ENCODE measurements at regions not wholly inside any gene's neighbourhood (a gene's known extent, or its start where the extent isn't known, plus 50 kb on each side); places are given as distances from the start of the nearest gene placed in this dataset.

GRCh38 chr16:6155271-6155670, 1057.7 kb upstream of the EEF2KMT start:
- H3F3A ChIP-seq (ENCODE audit: low read length, unreplicated experiment): no peaks in the 10 kb centered on the region
- H3K27ac ChIP-seq (ENCODE audit: low read length): no peak overlapping the region
- DNase-seq (no peak), ATAC-seq (no peak)
- no peaks in the 10 kb centered on the region for H3K27me3 ChIP-seq (ENCODE audit: low read length)
- no peaks in the 10 kb centered on the region for H3K9me2 ChIP-seq (replicated peaks; ENCODE audit: low read length)
- BruUV-seq (replicated peaks): no TSS peak
- POLR2A ChIA-PET (ENCODE audit: unreplicated experiment): no interaction called here
- intact Hi-C loops (cut with micrococcal nuclease): no loop called here
- H3K9ac ChIP-seq (ENCODE audit: low read length): no peak overlapping the region
- H3K79me2 ChIP-seq (ENCODE audit: low read length): no peaks in the 10 kb centered on the region
- H3K4me3 ChIP-seq (ENCODE audit: low read length): no peak overlapping the region
- H4K20me1 ChIP-seq (ENCODE audit: low read length): no peaks in the 10 kb centered on the region
- H2AFZ ChIP-seq (ENCODE audit: low read length): no peak overlapping the region
- no peaks in the 10 kb centered on the region for H3K9me3 ChIP-seq (ENCODE audit: low read length)
- no peak overlapping the region for H3K4me2 ChIP-seq (ENCODE audit: low read length)
- H3K4me1 ChIP-seq (ENCODE audit: insufficient read depth, low read length): no peaks in the 10 kb centered on the region
- TF ChIP-seq CTCF (conservative IDR thresholded peaks at IDR 0.05; ENCODE audit: low read depth, low read length) (no peak), EZH2 (IDR thresholded peaks at IDR 0.05; ENCODE audit: low read length, unreplicated experiment) (no peak), EZH2phosphoT487 (IDR thresholded peaks at IDR 0.05; ENCODE audit: borderline replicate concordance, low read length) (no peak)
- CTCF ChIA-PET: no interaction called here
- no peaks in the 10 kb centered on the region for H3K36me3 ChIP-seq (ENCODE audit: low read depth, low read length)

- Histone ChIP-seq H2AFZ (ENCODE audit: low read length) (no peak overlapping the region), H3K4me3 (ENCODE audit: low read length) (no peak overlapping the region), H4K20me1 (ENCODE audit: low read length) (no peaks in the 10 kb centered on the region), H3K9ac (ENCODE audit: low read length) (no peak overlapping the region), H3K27me3 (ENCODE audit: low read length) (no peaks in the 10 kb centered on the region), H3K27ac (ENCODE audit: low read length) (no peak overlapping the region), H3K4me2 (ENCODE audit: low read length) (no peak overlapping the region), H3K36me3 (ENCODE audit: low read depth, low read length) (no peaks in the 10 kb centered on the region), H3F3A (ENCODE audit: low read length, unreplicated experiment) (no peaks in the 10 kb centered on the region), H3K9me2 (replicated peaks; ENCODE audit: low read length) (no peaks in the 10 kb centered on the region), H3K4me1 (ENCODE audit: insufficient read depth, low read length) (no peaks in the 10 kb centered on the region), H3K9me3 (ENCODE audit: low read length) (no peaks in the 10 kb centered on the region), H3K79me2 (ENCODE audit: low read length) (no peaks in the 10 kb centered on the region)
- BruUV-seq (replicated peaks): no TSS peak
- TF ChIP-seq CTCF (conservative IDR thresholded peaks at IDR 0.05; ENCODE audit: low read depth, low read length) (no peak), EZH2phosphoT487 (IDR thresholded peaks at IDR 0.05; ENCODE audit: borderline replicate concordance, low read length) (no peak), EZH2 (IDR thresholded peaks at IDR 0.05; ENCODE audit: low read length, unreplicated experiment) (no peak)
- POLR2A ChIA-PET (ENCODE audit: unreplicated experiment): no interaction called here
- DNase-seq (no peak), ATAC-seq (no peak)
- CTCF ChIA-PET: no interaction called here
- intact Hi-C loops (cut with micrococcal nuclease): no loop called here
Observed at GRCh38 chr16:6153901-6154300, 1056.3 kb upstream of the EEF2KMT start.

GRCh38 chr16:6149031-6149430, 1051.4 kb upstream of the EEF2KMT start:
- Histone ChIP-seq H3K4me2 (ENCODE audit: low read length) (no peak overlapping the region), H4K20me1 (ENCODE audit: low read length) (no peaks in the 10 kb centered on the region), H2AFZ (ENCODE audit: low read length) (no peak overlapping the region), H3K27me3 (ENCODE audit: low read length) (no peaks in the 10 kb centered on the region), H3K79me2 (ENCODE audit: low read length) (no peaks in the 10 kb centered on the region), H3K27ac (ENCODE audit: low read length) (no peak overlapping the region), H3K9me3 (ENCODE audit: low read length) (no peaks in the 10 kb centered on the region), H3K4me1 (ENCODE audit: insufficient read depth, low read length) (no peaks in the 10 kb centered on the region), H3K9ac (ENCODE audit: low read length) (no peak overlapping the region), H3K36me3 (ENCODE audit: low read depth, low read length) (no peaks in the 10 kb centered on the region), H3F3A (ENCODE audit: low read length, unreplicated experiment) (no peaks in the 10 kb centered on the region), H3K4me3 (ENCODE audit: low read length) (no peak overlapping the region), H3K9me2 (replicated peaks; ENCODE audit: low read length) (no peaks in the 10 kb centered on the region)
- TF ChIP-seq EZH2phosphoT487 (IDR thresholded peaks at IDR 0.05; ENCODE audit: borderline replicate concordance, low read length): no peak
- no peak for TF ChIP-seq EZH2 (IDR thresholded peaks at IDR 0.05; ENCODE audit: low read length, unreplicated experiment)
- no peak for TF ChIP-seq CTCF (conservative IDR thresholded peaks at IDR 0.05; ENCODE audit: low read depth, low read length)
- CTCF ChIA-PET: no interaction called here
- POLR2A ChIA-PET (ENCODE audit: unreplicated experiment): no interaction called here
- BruUV-seq (replicated peaks): no TSS peak
- intact Hi-C loops (cut with micrococcal nuclease): no loop called here
- no peak for ATAC-seq
- DNase-seq: no peak
